IPS-18a (cell line): ENCODE measurements at regions not wholly inside any gene's neighbourhood (a gene's known extent, or its start where the extent isn't known, plus 50 kb on each side); places are given as distances from the start of the nearest gene placed in this dataset.
"Not testable (repeated sequence)": the region's sequence is repeated elsewhere in the genome, so short reads cannot be mapped to it uniquely, and the experiment has no call there.

ENCODE experiments used
- H3K27ac ChIP-seq: one replicate; pipeline ENCODE4 v1.5.1; 2013; ENCODE audit warnings: low read length
- H3K27me3 ChIP-seq: one replicate; pipeline ENCODE4 v1.6.1; 2013; ENCODE audit warnings: mild to moderate bottlenecking, low read length; ENCODE audit not compliant: control insufficient read depth, insufficient read depth
- H3K36me3 ChIP-seq: one replicate; pipeline ENCODE4 v1.6.1; 2013; ENCODE audit warnings: low read depth, low read length; ENCODE audit not compliant: control insufficient read depth
- H3K4me1 ChIP-seq: one replicate; pipeline ENCODE4 v1.6.1; 2013; ENCODE audit warnings: low read depth, low read length; ENCODE audit not compliant: control insufficient read depth
- H3K4me3 ChIP-seq: one replicate; pipeline ENCODE4 v1.5.1; 2013; ENCODE audit warnings: low read length
- H3K9ac ChIP-seq: one replicate; pipeline ENCODE4 v1.6.1; 2013; ENCODE audit warnings: mild to moderate bottlenecking, low read length, moderate library complexity
- H3K9me3 ChIP-seq: one replicate; pipeline ENCODE4 v1.6.1; 2013; ENCODE audit warnings: low read depth, low read length; ENCODE audit not compliant: control insufficient read depth

- H3K36me3 ChIP-seq, H3K9me3 ChIP-seq, H3K27me3 ChIP-seq: not testable (repeated sequence)
- H3K27ac ChIP-seq, result peak overlapping the region; percentile 45
- H3K4me3 ChIP-seq, result peak overlapping the region; percentile 14
- peaks cover 11% of the 10 kb centered on the region for H3K4me1 ChIP-seq
- peak overlapping the region; percentile 54 for H3K9ac ChIP-seq
These were observed 161.1 kb upstream of the FRG2C start for GRCh38 chr3:75502769-75503756.

GRCh38 chr3:75506603-75507002 is 157.5 kb upstream of the FRG2C start:
- Histone ChIP-seq H3K36me3 (no peaks in the 10 kb centered on the region), H3K27ac (no peak overlapping the region), H3K4me1 (peaks cover 11% of the 10 kb centered on the region), H3K9ac (no peak overlapping the region), H3K9me3 (no peaks in the 10 kb centered on the region), H3K27me3 (no peaks in the 10 kb centered on the region), H3K4me3 (no peak overlapping the region)

- not testable (repeated sequence) for H3K36me3 ChIP-seq, H3K27me3 ChIP-seq, H3K4me3 ChIP-seq, H3K9me3 ChIP-seq, H3K9ac ChIP-seq, H3K4me1 ChIP-seq, H3K27ac ChIP-seq
These were observed 156.2 kb upstream of the FRG2C start for GRCh38 chr3:75507956-75508355.

- not testable (repeated sequence) for H3K27me3 ChIP-seq, H3K36me3 ChIP-seq, H3K4me3 ChIP-seq, H3K27ac ChIP-seq, H3K4me1 ChIP-seq, H3K9me3 ChIP-seq, H3K9ac ChIP-seq
These were observed 136.5 kb upstream of the FRG2C start for GRCh38 chr3:75527657-75528056.

GRCh38 chr3:75552095-75552494 is 112.0 kb upstream of the FRG2C start:
- H3K36me3 ChIP-seq, H3K27ac ChIP-seq, H3K4me1 ChIP-seq, H3K4me3 ChIP-seq, H3K9ac ChIP-seq, H3K27me3 ChIP-seq: not testable (repeated sequence)
- H3K9me3 ChIP-seq, result peaks cover 12% of the 10 kb centered on the region

- H3K9me3 ChIP-seq, H3K4me3 ChIP-seq, H3K9ac ChIP-seq, H3K27me3 ChIP-seq, H3K4me1 ChIP-seq, H3K27ac ChIP-seq, H3K36me3 ChIP-seq: not testable (repeated sequence)
These were observed 99.7 kb upstream of the FRG2C start for GRCh38 chr3:75564427-75564826.

- H3K27ac ChIP-seq, H3K9ac ChIP-seq, H3K9me3 ChIP-seq, H3K4me3 ChIP-seq, H3K36me3 ChIP-seq, H3K27me3 ChIP-seq, H3K4me1 ChIP-seq: not testable (repeated sequence)
These were observed 91.8 kb upstream of the FRG2C start for GRCh38 chr3:75572303-75572702.

- Histone ChIP-seq H3K4me3 (peak overlapping the region; percentile 35), H3K27me3 (peaks cover 32% of the 10 kb centered on the region)
- H3K27ac ChIP-seq, H3K9me3 ChIP-seq, H3K4me1 ChIP-seq, H3K36me3 ChIP-seq, H3K9ac ChIP-seq: not testable (repeated sequence)
These were observed 85.0 kb upstream of the FRG2C start for GRCh38 chr3:75579091-75579490.

GRCh38 chr3:75579536-75579935 is 84.6 kb upstream of the FRG2C start:
- not testable (repeated sequence) for H3K4me1 ChIP-seq, H3K9ac ChIP-seq, H3K36me3 ChIP-seq, H3K9me3 ChIP-seq, H3K27ac ChIP-seq
- Histone ChIP-seq H3K27me3 (peaks cover 32% of the 10 kb centered on the region), H3K4me3 (peak overlapping the region; percentile 35)

- peak overlapping the region; percentile 43 for H3K4me3 ChIP-seq
- H3K36me3 ChIP-seq, H3K27ac ChIP-seq, H3K4me1 ChIP-seq, H3K9me3 ChIP-seq, H3K9ac ChIP-seq: not testable (repeated sequence)
- peaks cover 32% of the 10 kb centered on the region for H3K27me3 ChIP-seq
These were observed 83.9 kb upstream of the FRG2C start for GRCh38 chr3:75579981-75580782.

- H3K9ac ChIP-seq, H3K9me3 ChIP-seq, H3K27ac ChIP-seq, H3K4me3 ChIP-seq, H3K36me3 ChIP-seq, H3K4me1 ChIP-seq: not testable (repeated sequence)
- H3K27me3 ChIP-seq, result peaks cover 32% of the 10 kb centered on the region
These were observed 81.6 kb upstream of the FRG2C start for GRCh38 chr3:75582536-75582935.
